ENCODE measurements at regions not wholly inside any gene's neighbourhood (a gene's known extent, or its start where the extent isn't known, plus 50 kb on each side); places are given as distances from the start of the nearest gene placed in this dataset.

- no peak overlapping the region for H3K4me3 ChIP-seq
- FAIRE-seq (no peak), ATAC-seq (no peak), DNase-seq (no peak)
- H3K4me1 ChIP-seq, result no peaks in the 10 kb centered on the region
- no peak overlapping the region for H3K27ac ChIP-seq
- peaks cover 0 to 4% (median 0%) of the 10 kb centered on the region in 4 donors for H3K27me3 ChIP-seq
- no peaks in the 10 kb centered on the region for H3K36me3 ChIP-seq
- intact Hi-C loops (cut with DNase I), result no loop called here
- 60 to 78% methylated on average over 3 of the region's 3 CpGs for WGBS, 2 donors
- no peaks in the 10 kb centered on the region for H3K9me3 ChIP-seq
- no peak for TF ChIP-seq CTCF (IDR thresholded peaks at IDR 0.05)
Measured at GRCh38 chr2:40625849-40626248, 174.0 kb upstream of the SLC8A1 start.

GRCh38 chr2:40628556-40628955, 176.7 kb upstream of the SLC8A1 start:
- 44 to 54% methylated on average over 3 of the region's 3 CpGs for WGBS, 2 donors
- H3K9me3 ChIP-seq, result no peaks in the 10 kb centered on the region
- FAIRE-seq, result no peak

GRCh38 chr2:40629768-40630434, 178.0 kb upstream of the SLC8A1 start:
- FAIRE-seq, result no peak
- Histone ChIP-seq H3K27me3 (peaks cover 0 to 4% (median 0%) of the 10 kb centered on the region in 4 donors), H3K4me1 (no peaks in the 10 kb centered on the region), H3K36me3 (no peaks in the 10 kb centered on the region), H3K4me3 (no peak overlapping the region), H3K27ac (no peak overlapping the region), H3K9me3 (no peaks in the 10 kb centered on the region)
- no peak for TF ChIP-seq CTCF (IDR thresholded peaks at IDR 0.05)
- 53 to 63% methylated on average over 4 of the region's 4 CpGs for WGBS, 2 donors
- intact Hi-C loops (cut with DNase I), result no loop called here
- DNase-seq, result no peak
- no peak for ATAC-seq

More at GRCh38 chr2:40628556-40628955, 176.7 kb upstream of the SLC8A1 start:
- Histone ChIP-seq H3K4me1 (no peaks in the 10 kb centered on the region), H3K36me3 (no peaks in the 10 kb centered on the region), H3K27ac (no peak overlapping the region), H3K27me3 (peaks cover 0 to 4% (median 0%) of the 10 kb centered on the region in 4 donors), H3K4me3 (no peak overlapping the region)
- no peak for DNase-seq
- TF ChIP-seq CTCF (IDR thresholded peaks at IDR 0.05), result no peak
- intact Hi-C loops (cut with DNase I), result no loop called here
- no peak for ATAC-seq

- DNase-seq (no peak), FAIRE-seq (no peak), ATAC-seq (no peak)
- H3K27ac ChIP-seq, result no peak overlapping the region
- intact Hi-C loops (cut with DNase I), result no loop called here
- WGBS, 2 donors, result 65 to 75% methylated on average over 4 of the region's 4 CpGs
- no peaks in the 10 kb centered on the region for H3K36me3 ChIP-seq
- H3K4me1 ChIP-seq, result no peaks in the 10 kb centered on the region
- no peak overlapping the region for H3K4me3 ChIP-seq
- no peak for TF ChIP-seq CTCF (IDR thresholded peaks at IDR 0.05)
- no peaks in the 10 kb centered on the region for H3K9me3 ChIP-seq
- H3K27me3 ChIP-seq, result no peaks in the 10 kb centered on the region
Measured at GRCh38 chr2:40639320-40639719, 187.4 kb upstream of the SLC8A1 start.

- ATAC-seq (no peak), FAIRE-seq (no peak), DNase-seq (no peak)
- intact Hi-C loops (cut with DNase I), result no loop called here
- Histone ChIP-seq H3K4me1 (no peaks in the 10 kb centered on the region), H3K36me3 (no peaks in the 10 kb centered on the region), H3K27ac (no peak overlapping the region), H3K27me3 (no peaks in the 10 kb centered on the region), H3K9me3 (no peaks in the 10 kb centered on the region), H3K4me3 (no peak overlapping the region)
- TF ChIP-seq CTCF (IDR thresholded peaks at IDR 0.05), result no peak
- WGBS, 2 donors, result 45 to 82% methylated on average over 1 of the region's 1 CpG
Measured at GRCh38 chr2:40642237-40642636, 190.3 kb upstream of the SLC8A1 start.

Data from pancreas (tissue), 10 donors.